Activated naive CD8-positive, alpha-beta T cell (primary cell): ENCODE measurements at regions not wholly inside any gene's neighbourhood (a gene's known extent, or its start where the extent isn't known, plus 50 kb on each side); places are given as distances from the start of the nearest gene placed in this dataset.

Experiments used
- H3K27ac Mint-ChIP-seq: one replicate; pipeline ENCODE4 v1.8.0; 2021; ENCODE audit warnings: mixed read lengths
- H3K27me3 Mint-ChIP-seq: one replicate; pipeline ENCODE4 v1.8.0; 2021; ENCODE audit warnings: mixed read lengths
- H3K36me3 Mint-ChIP-seq: one replicate; pipeline ENCODE4 v1.8.0; 2021; ENCODE audit warnings: mixed read lengths
- H3K4me1 Mint-ChIP-seq: one replicate; pipeline ENCODE4 v1.8.0; 2021; ENCODE audit warnings: low read depth, mixed read lengths
- H3K4me3 Mint-ChIP-seq: one replicate; pipeline ENCODE4 v1.8.0; 2021; ENCODE audit warnings: mild to moderate bottlenecking, mixed read lengths
- H3K9me3 Mint-ChIP-seq: one replicate; pipeline ENCODE4 v1.8.0; 2021; ENCODE audit warnings: low read depth, mixed read lengths

DNA sequence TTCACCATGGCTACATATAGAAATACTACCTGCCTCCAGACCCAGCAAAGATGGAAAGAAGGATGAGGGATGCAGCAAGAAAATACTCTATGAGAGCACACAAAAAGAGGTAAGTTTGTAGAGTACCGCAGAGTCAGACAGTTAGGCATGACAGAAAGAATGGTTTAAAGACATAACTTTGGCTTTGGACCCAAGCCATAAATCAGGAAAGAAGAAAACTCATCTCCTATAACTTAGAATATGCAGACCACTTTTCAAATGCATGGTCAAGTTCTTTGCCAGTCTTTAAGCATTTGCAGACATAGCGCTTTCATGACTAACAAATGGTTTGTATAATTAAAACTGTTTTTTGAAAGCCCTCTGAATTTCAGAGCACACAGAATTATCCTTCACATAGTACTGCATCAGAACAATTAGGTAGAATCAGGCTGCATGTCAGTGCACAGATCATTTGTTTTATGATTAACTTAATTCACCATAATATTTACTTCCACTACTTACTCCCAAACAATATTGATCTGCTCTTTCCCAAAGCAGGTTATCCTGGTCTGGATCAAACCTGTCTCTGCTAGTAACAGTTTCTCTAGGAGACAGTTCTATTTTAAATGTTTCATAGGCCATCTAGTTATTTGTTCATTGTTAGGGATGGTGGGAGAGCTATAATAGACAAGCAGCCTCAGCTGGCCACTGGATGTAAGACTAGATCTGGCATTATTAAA, 280.7 kb upstream of the NR5A2 start:
- H3K36me3 Mint-ChIP-seq = no peaks in the 10 kb centered on the region
- peaks cover 8% of the 10 kb centered on the region for H3K27me3 Mint-ChIP-seq
- no peak overlapping the region for H3K27ac Mint-ChIP-seq
- no peaks in the 10 kb centered on the region for H3K9me3 Mint-ChIP-seq
- no peak overlapping the region for H3K4me3 Mint-ChIP-seq
- no peaks in the 10 kb centered on the region for H3K4me1 Mint-ChIP-seq

DNA sequence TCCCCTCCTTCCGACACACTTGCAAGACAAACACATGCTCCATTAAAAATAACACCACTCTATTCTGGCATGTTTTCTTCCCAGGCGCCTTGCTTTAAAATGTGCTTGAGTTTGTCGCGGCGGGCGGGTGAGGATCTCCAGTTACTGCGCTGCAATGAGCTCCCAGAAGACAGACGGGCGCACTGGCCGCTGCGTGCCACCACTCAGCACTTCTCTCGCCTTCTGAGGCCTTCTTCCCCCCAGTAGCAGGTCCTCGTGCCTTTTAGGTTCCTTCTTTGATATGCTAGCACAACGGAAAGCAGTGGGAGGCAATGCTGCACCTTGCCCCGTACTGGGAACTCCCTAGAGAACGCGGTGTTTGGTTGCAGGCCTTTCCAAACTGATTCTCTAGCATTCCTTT, 279.5 kb upstream of the NR5A2 start:
- no peak overlapping the region for H3K27ac Mint-ChIP-seq
- H3K4me1 Mint-ChIP-seq = no peaks in the 10 kb centered on the region
- H3K36me3 Mint-ChIP-seq = no peaks in the 10 kb centered on the region
- no peaks in the 10 kb centered on the region for H3K9me3 Mint-ChIP-seq
- no peak overlapping the region for H3K4me3 Mint-ChIP-seq
- peaks cover 8% of the 10 kb centered on the region for H3K27me3 Mint-ChIP-seq

DNA sequence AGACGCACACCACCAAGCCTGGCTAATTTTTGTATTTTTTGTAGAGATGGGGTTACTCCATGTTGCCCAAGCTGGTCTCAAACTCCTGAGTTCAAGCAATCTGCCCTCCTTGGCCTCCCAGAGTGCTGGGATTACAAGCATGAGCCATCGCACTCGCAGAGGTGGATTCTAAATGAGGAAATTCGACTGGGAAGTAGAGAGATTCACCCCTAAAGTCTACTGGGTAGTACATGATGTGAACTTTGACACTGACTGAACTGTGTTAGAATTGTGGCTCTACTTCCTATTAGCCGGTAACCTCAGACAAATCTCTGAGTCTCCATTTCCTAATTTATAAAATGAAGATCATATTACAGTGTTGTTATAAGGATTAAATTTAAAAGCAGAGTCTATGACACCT, 276.0 kb upstream of the NR5A2 start:
- Mint-ChIP-seq H3K4me1 (no peaks in the 10 kb centered on the region), H3K4me3 (no peak overlapping the region), H3K36me3 (no peaks in the 10 kb centered on the region), H3K27ac (no peak overlapping the region), H3K27me3 (peaks cover 10% of the 10 kb centered on the region), H3K9me3 (no peaks in the 10 kb centered on the region)

DNA sequence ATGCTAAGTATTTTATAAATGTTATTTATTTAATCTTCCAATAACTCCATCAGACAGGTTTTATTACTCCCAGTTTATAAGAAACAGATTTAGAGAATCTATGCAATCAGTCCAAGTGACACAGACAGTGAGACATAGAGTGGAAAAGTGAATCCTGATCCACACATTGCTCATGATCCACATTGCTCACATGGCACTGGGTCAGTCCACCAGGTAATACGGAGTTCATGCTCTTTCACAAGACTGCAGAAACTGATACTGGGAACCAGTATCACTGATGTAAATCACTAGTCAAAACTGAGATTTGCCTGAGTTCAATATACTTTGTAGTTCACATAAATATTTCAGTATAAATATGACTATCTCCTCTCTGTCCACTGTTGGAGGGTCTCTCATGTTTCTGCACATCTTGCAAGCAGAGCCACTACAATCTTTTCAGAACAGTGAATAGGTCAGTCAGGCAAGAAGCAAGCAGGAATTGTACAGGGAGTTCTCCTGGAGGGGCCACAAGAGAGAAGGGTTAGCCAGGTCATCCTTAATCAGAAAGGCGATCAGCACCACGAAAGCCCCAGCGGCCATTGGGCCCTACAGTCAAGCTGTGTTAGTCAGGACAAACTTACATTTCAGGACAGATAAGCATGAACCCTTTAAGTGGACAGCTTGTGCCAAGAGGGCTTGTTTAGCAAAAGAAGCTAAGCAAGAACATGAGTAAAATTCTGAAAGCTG, 275.4 kb upstream of the NR5A2 start:
- Mint-ChIP-seq H3K9me3 (no peaks in the 10 kb centered on the region), H3K4me3 (no peak overlapping the region), H3K27me3 (peaks cover 9% of the 10 kb centered on the region), H3K4me1 (no peaks in the 10 kb centered on the region), H3K27ac (no peak overlapping the region), H3K36me3 (no peaks in the 10 kb centered on the region)

DNA sequence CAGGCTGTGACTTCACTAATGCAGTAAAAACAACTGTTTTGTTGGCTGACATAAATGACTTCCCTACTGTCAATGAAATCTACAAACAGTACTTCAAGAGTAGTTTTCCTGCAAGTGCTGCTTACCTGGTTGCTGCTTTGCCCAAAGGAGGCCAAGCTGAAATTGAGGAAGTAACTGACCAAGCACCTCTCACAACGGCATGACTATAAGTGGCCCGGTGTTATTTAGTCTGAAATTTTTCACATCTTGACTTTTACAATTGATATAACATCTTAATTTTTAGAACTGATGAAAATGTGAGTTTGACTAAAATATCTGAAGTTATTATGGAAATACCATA, 274.9 kb upstream of the NR5A2 start:
- no peak overlapping the region for H3K4me3 Mint-ChIP-seq
- H3K9me3 Mint-ChIP-seq = no peaks in the 10 kb centered on the region
- no peak overlapping the region for H3K27ac Mint-ChIP-seq
- H3K36me3 Mint-ChIP-seq = no peaks in the 10 kb centered on the region
- no peaks in the 10 kb centered on the region for H3K4me1 Mint-ChIP-seq
- peaks cover 11% of the 10 kb centered on the region for H3K27me3 Mint-ChIP-seq

GRCh38 chr1:199753513-199753912, 274.0 kb upstream of the NR5A2 start:
- Mint-ChIP-seq H3K27me3 (peaks cover 9% of the 10 kb centered on the region), H3K4me3 (no peak overlapping the region), H3K9me3 (no peaks in the 10 kb centered on the region), H3K27ac (no peak overlapping the region), H3K4me1 (no peaks in the 10 kb centered on the region), H3K36me3 (no peaks in the 10 kb centered on the region)

- peaks cover 5% of the 10 kb centered on the region for H3K27me3 Mint-ChIP-seq
- H3K36me3 Mint-ChIP-seq = no peaks in the 10 kb centered on the region
- H3K27ac Mint-ChIP-seq = no peak overlapping the region
- no peaks in the 10 kb centered on the region for H3K9me3 Mint-ChIP-seq
- H3K4me1 Mint-ChIP-seq = no peaks in the 10 kb centered on the region
- H3K4me3 Mint-ChIP-seq = no peak overlapping the region
These were observed 271.4 kb upstream of the NR5A2 start for GRCh38 chr1:199756066-199756465.

DNA sequence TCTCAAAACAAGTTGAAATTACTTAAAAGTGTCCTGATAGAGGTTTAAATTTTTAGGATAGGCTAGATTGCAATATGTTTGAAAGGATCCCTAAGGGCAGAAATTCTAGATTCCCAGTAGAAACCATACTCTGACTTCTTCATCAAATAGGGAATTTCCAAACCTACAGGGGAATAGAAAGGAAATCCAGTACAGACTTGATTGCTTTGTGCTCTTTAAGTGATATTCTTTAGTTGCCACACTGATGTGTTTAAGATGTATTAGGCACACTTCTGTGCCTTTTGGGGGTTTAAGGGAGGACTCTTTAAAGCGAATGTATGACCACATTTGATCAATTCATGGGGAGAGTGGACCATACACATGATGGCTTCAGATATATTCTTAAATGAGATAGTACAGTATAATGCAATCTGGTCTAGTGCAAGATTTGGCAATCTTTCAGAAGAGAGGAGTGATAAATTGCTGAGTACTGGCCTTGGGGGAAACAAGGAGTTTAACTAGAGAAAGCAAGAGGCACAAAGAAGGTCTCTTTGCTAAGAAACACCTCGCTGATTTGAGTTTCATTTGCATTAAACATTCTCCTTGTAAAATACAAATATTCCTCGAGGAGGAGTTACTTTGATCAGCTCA, 268.8 kb upstream of the NR5A2 start:
- H3K36me3 Mint-ChIP-seq = no peaks in the 10 kb centered on the region
- no peak overlapping the region for H3K4me3 Mint-ChIP-seq
- no peak overlapping the region for H3K27ac Mint-ChIP-seq
- no peaks in the 10 kb centered on the region for H3K4me1 Mint-ChIP-seq
- H3K27me3 Mint-ChIP-seq = peaks cover 9% of the 10 kb centered on the region
- no peaks in the 10 kb centered on the region for H3K9me3 Mint-ChIP-seq

DNA sequence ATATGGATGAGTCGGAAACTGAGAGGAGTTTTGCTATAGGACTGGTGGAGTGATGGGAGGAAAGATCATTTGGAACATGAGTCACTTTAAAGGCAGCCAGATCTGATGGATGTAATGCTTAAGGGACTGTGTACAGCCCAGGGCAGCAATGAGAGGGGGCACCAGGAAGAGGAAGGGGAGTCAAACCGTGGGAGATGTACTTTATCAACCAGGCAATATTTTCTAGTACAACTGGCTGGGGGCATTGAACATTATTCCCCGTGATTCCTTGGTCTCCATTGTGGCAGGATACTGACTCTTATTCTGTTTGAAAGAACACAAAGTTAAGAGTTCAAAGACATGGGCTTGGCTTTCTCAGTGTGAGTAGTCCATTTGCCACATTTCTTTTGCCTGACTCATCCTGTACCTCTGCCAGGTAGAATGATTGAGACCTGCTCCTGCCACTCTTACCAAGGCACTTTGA, 268.2 kb upstream of the NR5A2 start:
- Mint-ChIP-seq H3K27ac (no peak overlapping the region), H3K27me3 (peaks cover 7% of the 10 kb centered on the region), H3K9me3 (no peaks in the 10 kb centered on the region), H3K4me3 (no peak overlapping the region), H3K36me3 (no peaks in the 10 kb centered on the region), H3K4me1 (no peaks in the 10 kb centered on the region)

DNA sequence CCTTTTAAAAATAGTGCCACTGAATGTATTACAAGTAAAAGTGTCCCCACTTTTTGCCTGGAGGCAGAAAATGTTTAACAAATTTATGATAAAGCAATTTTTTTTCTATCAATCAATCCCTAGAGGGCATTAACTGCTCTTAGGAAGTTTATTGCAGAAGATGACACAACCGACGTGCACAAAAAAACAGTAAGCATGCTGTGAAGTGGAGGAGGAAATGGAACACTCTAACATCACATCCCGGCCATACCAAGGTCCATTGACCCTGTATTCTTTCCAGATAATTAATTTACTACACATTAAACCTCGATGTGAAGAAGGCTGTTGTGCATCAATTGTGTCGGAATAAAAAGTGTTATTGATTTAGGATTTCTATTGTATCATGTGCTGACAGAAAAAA, 264.9 kb upstream of the NR5A2 start:
- H3K4me3 Mint-ChIP-seq = no peak overlapping the region
- no peaks in the 10 kb centered on the region for H3K36me3 Mint-ChIP-seq
- peaks cover 3% of the 10 kb centered on the region for H3K9me3 Mint-ChIP-seq
- peaks cover 3% of the 10 kb centered on the region for H3K27me3 Mint-ChIP-seq
- no peak overlapping the region for H3K27ac Mint-ChIP-seq
- no peaks in the 10 kb centered on the region for H3K4me1 Mint-ChIP-seq

DNA sequence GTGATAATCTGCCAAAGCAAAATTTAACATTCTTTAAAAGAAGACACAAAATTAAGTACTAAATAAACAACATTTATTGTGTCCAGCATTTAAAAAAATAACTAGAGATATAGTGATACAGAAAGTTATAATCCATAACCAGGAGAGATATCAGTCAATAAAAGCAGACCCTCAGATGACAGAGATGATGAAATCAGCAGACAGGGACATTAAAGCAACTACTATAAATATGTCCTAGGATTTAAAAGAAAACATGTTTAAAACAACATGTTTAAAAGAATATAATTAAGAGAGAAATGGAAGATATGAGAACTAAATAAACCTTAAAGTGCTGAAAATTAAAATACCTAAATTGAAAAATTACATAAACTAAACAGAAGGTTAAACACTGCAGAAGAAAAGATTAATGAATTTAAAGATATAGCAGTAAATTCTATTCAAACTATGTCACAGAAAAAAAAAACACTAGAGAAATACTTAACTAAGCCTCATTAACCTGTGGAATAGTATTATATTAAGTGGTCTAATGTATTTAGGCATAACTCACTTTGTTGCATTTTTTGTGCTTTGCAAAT, 261.2 kb upstream of the NR5A2 start:
- H3K9me3 Mint-ChIP-seq = peaks cover 3% of the 10 kb centered on the region
- H3K4me1 Mint-ChIP-seq = no peaks in the 10 kb centered on the region
- no peak overlapping the region for H3K27ac Mint-ChIP-seq
- H3K36me3 Mint-ChIP-seq = no peaks in the 10 kb centered on the region
- H3K27me3 Mint-ChIP-seq = peaks cover 9% of the 10 kb centered on the region
- H3K4me3 Mint-ChIP-seq = no peak overlapping the region

DNA sequence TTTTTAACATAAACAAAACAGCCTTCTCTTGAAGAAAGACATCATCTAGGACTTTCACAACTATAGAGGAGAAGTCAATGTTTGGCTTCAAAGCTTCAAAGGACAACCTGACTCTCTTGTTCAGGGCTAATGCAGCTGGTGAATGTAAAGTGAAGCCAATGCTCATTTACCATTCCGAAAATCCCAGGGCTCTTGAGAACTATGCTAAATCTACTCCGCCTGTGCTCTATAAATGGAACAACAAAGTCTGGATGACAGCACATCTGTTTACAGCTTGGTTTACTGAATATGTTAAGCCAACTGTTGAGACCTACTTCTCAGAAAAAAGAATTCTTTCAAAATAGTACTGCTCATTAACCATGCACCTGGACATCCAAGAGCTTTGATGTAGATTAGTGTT, 259.8 kb upstream of the NR5A2 start:
- Mint-ChIP-seq H3K4me3 (no peak overlapping the region), H3K4me1 (no peaks in the 10 kb centered on the region), H3K36me3 (no peaks in the 10 kb centered on the region), H3K27ac (no peak overlapping the region), H3K9me3 (peaks cover 3% of the 10 kb centered on the region), H3K27me3 (peaks cover 10% of the 10 kb centered on the region)

DNA sequence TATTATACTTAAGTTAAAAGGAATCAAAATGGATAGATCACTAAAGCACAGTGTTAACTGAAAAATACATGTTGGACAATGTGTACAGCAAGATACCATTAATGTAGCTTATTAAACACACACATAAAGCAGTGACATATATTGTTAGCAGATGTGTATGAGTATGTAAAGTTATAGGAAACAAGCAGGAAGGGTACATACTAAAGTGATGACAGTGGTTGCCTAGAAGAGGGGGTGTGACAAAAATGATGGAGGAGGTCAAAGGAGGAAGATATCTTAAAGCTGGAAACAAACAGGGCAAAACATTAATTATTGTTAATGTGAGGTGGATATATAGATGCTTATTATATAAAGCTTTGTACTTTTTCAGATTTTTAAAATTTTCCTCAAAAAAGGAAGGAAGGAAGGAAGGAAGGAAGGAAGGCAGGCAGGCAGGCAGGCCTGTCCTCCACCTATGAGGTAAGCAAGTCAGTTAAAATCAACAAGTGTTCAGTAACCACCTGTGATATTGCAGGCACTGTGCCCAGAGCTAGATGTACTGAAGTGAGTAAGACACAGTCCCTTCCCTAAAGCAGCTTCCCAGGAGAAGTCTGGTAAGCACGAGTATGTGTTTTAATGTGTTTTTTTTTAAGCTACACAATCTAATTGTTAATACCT, 252.9 kb upstream of the NR5A2 start:
- H3K27ac Mint-ChIP-seq = no peak overlapping the region
- H3K27me3 Mint-ChIP-seq = peaks cover 6% of the 10 kb centered on the region
- no peaks in the 10 kb centered on the region for H3K4me1 Mint-ChIP-seq
- no peaks in the 10 kb centered on the region for H3K36me3 Mint-ChIP-seq
- H3K9me3 Mint-ChIP-seq = no peaks in the 10 kb centered on the region
- no peak overlapping the region for H3K4me3 Mint-ChIP-seq

GRCh38 chr1:199776768-199777497, 250.6 kb upstream of the NR5A2 start:
- H3K27ac Mint-ChIP-seq = no peak overlapping the region
- H3K27me3 Mint-ChIP-seq = peaks cover 6% of the 10 kb centered on the region
- no peaks in the 10 kb centered on the region for H3K9me3 Mint-ChIP-seq
- H3K4me1 Mint-ChIP-seq = no peaks in the 10 kb centered on the region
- no peaks in the 10 kb centered on the region for H3K36me3 Mint-ChIP-seq
- H3K4me3 Mint-ChIP-seq = no peak overlapping the region
